ENCODE measurements at regions not wholly inside any gene's neighbourhood (a gene's known extent, or its start where the extent isn't known, plus 50 kb on each side); places are given as distances from the start of the nearest gene placed in this dataset.
"Not testable (repeated sequence)": the region's sequence is repeated elsewhere in the genome, so short reads cannot be mapped to it uniquely, and the experiment has no call there.

- no peak for DNase-seq
Measured at GRCh38 chr2:62325398-62325797, 129.5 kb downstream of the B3GNT2 start.

DNA sequence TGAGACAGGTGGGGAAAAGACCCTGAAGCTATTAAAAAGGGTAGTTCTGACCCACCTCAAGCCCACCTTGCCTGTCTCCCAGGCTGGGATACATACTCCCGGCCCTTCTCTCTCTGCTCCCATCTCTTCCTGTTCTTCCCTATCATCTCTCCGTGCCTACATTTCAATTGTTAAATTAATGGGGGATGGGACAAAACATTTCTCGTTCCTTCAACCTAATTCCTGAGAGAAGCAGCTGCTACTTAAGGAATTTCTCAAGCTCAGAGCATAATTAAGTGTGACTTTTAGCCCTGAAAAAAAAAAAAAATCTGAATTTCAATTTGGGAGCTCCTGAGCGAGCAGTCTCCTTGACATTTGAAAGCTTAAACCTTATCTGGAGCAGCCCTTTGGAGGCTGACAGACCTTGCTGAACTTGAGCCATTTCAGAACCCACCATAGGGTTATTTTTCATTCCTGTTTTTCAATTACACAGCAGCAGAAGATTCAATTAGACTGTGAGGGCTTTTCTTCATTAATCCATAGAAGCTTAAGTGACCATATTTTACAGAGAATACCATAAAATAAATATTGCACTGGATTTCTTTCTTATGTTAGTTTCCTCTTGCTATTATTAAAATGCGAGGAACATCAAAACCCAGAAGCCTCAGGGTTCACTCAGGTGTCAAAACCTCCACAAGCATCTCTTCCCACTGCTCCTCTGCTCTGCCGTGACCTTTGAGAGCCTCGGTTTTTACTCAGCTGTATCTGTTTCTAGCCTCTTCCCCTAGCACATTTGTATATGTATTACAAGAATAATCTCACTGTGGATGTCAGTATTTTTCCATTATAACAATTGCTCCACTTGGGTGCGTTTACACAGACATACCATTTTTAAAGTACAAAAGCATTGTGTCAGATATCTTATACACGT, 125.7 kb downstream of the B3GNT2 start:
- no peak for DNase-seq

- DNase-seq = no peak
Measured at GRCh38 chr2:62320657-62321357, 124.9 kb downstream of the B3GNT2 start.

DNA sequence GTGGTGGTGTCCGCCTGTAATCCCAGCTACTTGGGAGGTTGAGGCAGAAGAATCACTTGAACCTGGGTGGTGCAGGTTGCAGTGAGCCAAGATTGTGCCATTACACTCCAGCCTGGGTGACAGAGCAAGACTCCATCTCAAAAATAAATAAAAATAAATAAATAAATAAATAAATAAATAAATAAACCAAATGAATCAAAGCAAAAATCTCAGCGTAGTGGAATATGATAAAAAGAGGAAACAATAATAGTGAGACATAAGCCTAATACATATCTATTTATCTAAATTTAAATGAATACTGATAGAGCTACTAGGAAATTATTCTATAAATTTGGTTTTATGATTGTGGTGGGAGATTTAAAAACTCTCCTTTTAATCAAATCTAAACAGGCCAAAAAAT, 124.2 kb downstream of the B3GNT2 start:
- DNase-seq = not testable (repeated sequence)

GRCh38 chr2:62319070-62319469, 123.2 kb downstream of the B3GNT2 start:
- no peak for DNase-seq

DNA sequence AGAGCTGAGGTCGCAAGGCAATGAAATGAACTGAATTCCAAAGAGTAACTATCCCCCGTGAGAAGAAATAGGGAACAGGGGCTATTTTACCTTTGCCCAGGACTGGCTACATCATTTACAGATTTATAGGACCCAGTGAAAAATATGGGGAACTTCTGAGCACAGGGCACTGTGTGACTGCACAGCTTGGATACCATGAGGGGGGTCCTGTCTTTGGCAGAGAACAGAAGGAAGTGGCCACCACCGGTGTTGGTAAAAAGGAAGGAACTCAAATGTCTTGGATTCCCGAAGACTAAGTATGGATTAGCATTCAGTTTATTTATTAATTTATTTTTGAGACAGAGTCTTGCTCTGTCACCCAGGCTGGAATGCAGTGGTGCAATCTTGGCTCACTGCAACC, 119.6 kb downstream of the B3GNT2 start:
- DNase-seq = no peak

- no peak for DNase-seq
Measured at GRCh38 chr2:62314291-62314690, 118.4 kb downstream of the B3GNT2 start.

DNA sequence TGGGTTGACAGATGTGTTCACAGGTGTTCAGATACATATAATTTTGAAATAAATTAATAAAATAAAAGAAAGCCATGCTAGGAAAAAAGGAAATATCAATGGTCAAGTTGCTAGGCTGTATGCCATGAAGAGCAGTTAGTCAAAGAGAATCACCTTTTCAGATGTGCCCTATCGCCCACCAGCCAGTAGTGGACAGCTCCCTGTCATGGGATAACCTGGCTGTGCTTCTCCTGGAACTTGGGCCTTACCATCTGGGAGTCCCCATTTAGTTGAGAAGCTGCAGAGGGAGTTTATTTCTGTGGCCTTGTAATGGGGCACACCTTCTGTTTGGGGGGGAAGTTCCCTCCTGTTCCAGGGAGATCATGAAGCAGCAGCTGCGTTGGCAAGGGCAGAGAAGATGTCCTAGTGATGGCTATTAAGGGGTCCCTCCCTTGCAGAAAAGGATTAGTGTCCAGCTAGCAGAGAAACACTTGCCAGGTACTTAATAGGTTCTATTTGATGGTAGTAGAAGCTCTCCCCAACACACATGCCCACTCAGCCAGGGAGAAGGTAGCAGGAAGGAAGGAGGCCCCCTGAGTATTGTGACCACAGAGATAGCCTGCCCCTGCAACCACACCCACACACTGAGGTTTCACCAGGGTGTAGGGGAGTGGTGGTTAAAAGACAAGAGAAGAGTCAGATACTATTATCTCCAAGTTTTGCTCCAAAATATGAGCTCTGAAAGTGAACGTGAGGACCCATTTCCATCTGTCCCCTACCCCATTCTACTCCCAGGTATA, 117.7 kb downstream of the B3GNT2 start:
- no peak for DNase-seq

DNA sequence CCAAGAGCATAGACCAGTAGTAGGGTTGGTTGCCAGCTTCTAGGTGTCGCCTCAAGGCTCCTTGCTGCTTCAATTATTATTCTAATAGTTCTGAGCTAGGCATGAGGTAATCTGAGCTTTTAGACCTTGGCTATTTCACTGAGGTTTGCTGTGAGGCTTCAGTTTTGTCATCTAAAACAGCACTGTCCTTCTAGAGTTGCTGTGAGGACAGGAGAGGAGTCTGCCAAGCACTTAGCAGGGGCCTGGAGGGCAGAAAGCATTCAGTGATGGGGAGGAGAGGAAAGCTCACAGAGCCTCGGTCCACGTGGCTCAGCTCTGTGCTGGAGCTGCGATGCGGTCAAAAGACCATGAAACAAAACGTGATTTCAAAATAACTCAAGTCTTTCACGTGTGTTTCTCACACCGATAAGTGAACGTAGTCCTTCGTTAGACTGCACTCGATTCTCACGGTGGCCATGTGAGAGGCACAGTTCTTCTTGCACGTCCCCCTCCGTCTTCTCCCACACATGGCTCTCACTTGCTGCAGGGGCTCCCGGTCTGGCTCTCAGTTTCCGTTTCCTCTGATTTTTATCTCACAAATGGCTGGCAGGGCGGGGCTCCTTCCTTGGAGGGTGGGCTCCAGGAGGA, 113.7 kb downstream of the B3GNT2 start:
- DNase-seq = no peak

- DNase-seq = no peak
Measured at GRCh38 chr2:62309081-62309464, 113.2 kb downstream of the B3GNT2 start.

GRCh38 chr2:62307469-62308389, 111.8 kb downstream of the B3GNT2 start:
- DNase-seq = no peak

DNA sequence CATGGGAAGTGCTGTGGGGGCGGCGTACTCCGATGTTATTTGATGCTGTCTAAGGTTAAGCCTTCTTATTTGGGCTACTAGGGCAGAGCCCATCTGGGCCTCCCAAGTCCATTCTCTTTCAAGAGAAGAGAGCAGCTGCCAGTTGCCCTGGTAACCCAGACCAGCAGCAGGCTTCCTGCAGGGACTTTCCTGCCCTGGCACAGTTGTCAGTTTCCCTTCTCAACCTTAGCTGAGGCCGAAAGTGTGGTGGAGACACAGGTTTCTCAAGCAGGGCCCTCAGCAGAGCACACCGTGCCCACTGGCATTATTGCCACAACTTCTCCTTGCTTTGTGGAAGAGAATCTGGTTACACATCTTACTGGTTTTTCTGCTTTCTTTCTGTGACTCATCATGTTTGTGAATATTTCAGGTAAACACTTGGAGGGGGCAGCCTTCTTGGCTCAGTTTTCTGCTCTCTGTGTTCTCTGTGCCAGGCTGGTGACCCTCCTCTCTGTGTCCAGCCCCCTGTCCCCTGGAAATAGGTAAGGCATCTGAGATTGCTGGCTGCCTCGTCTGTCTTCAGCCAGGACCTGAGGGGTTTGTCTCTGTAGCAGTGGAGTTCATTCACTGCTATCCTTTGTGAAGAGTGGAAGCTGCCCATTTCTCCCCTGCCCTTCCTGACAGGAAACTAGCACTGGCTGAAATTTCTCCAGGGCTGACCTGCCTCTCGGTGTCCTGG, 111.0 kb downstream of the B3GNT2 start:
- no peak for DNase-seq

GRCh38 chr2:62305421-62306176, 109.7 kb downstream of the B3GNT2 start:
- DNase-seq = no peak

GRCh38 chr2:62304429-62305417, 108.8 kb downstream of the B3GNT2 start:
- DNase-seq = peak; percentile 42

- DNase-seq = no peak
Measured at GRCh38 chr2:62303788-62304187, 107.9 kb downstream of the B3GNT2 start.

DNA sequence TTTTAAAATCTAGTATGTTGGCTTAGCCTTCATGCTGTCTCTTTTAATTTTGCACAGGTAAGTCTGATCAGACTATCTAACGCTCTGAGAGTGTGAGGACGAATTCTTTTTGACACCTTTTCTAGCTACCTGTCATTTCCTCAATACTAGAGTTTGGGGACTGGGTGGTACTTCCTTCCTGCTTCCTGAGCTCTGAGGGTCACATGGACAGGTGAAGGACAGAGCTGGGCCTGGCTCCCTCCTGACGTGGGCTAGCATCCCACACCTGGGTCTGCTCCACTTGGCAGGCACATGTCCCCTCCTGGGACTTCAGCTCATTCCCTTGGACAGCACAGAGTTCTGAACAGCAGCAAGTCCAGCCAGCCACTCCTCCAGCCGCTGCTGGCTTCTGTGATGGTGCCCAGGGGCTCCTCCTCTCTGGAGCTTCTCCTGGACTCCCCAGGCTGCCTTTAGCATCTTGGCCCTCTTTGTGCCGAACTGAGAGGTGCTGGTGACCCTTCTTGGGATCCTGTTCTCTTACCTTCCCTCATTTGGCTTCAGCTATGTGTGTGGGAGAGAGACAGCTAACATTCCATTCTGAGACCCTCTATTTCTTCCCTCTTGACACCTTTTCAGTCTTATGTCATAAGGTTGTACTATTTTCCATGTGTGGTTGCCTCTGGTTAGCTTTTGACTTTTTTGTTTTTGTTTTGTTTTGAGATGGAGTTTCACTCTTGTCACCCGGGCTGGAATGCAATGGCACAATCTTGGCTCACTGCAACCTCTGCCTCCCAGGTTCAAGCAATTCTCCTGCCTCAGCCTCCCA, 106.9 kb downstream of the B3GNT2 start:
- no peak for DNase-seq

- DNase-seq = no peak
Measured at GRCh38 chr2:62300925-62301324, 105.0 kb downstream of the B3GNT2 start.

DNA sequence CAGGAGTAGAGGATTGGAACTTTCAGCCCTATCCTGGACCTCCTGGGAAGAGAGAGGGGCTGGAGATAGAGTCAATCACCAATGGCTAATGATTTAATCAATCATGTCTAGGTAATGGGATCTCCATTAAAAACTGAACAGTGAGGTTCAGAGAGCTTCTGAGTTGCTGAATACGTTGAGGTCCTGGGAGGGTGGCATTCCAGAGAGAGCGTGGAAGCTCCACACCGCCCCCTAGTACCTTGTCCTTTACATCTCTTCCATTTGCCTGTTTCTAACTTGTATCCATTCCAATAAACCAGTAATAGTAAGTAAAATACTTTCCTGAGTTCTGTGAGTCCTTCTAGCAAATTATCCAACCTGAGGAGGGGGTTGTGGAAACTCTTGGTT, 101.7 kb downstream of the B3GNT2 start:
- no peak for DNase-seq

Measured in left hindlimb (tissue), 1 donor.